HG03039 (cell line): ENCODE measurements at regions not wholly inside any gene's neighbourhood (a gene's known extent, or its start where the extent isn't known, plus 50 kb on each side); places are given as distances from the start of the nearest gene placed in this dataset.

Source experiments
- ATAC-seq: cut with Tn5 transposase; IDR thresholded peaks from one replicate; pipeline ENCODE4 v1.9.1; 2021; ENCODE audit warnings: mild to moderate bottlenecking, moderate library complexity; ENCODE audit not compliant: unreplicated experiment

GRCh38 chr2:47266939-47267710 is 90.8 kb upstream of the CALM2 start:
- no peak for ATAC-seq

- no peak for ATAC-seq
Measured at GRCh38 chr2:47265751-47266231, 89.5 kb upstream of the CALM2 start.

- no peak for ATAC-seq
Measured at GRCh38 chr2:47265158-47265557, 88.8 kb upstream of the CALM2 start.

- no peak for ATAC-seq
Measured at GRCh38 chr2:47264686-47265085, 88.4 kb upstream of the CALM2 start.

- ATAC-seq = no peak
Measured at GRCh38 chr2:47264143-47264542, 87.8 kb upstream of the CALM2 start.

GRCh38 chr2:47262657-47263056 is 86.3 kb upstream of the CALM2 start:
- ATAC-seq = no peak

GRCh38 chr2:47260971-47261370 is 84.7 kb upstream of the CALM2 start:
- no peak for ATAC-seq

GRCh38 chr2:47259829-47260228 is 83.5 kb upstream of the CALM2 start:
- ATAC-seq = no peak

- no peak for ATAC-seq
Measured at GRCh38 chr2:47257946-47258348, 81.6 kb upstream of the CALM2 start.

GRCh38 chr2:47256416-47257087 is 80.2 kb upstream of the CALM2 start:
- ATAC-seq = no peak

GRCh38 chr2:47255794-47256193 is 79.5 kb upstream of the CALM2 start:
- ATAC-seq = no peak

GRCh38 chr2:47254464-47254863 is 78.2 kb upstream of the CALM2 start:
- no peak for ATAC-seq

GRCh38 chr2:47253447-47253846 is 77.1 kb upstream of the CALM2 start:
- ATAC-seq = no peak

GRCh38 chr2:47251404-47251675 is 75.0 kb upstream of the CALM2 start:
- ATAC-seq = no peak

GRCh38 chr2:47250586-47251403 is 74.5 kb upstream of the CALM2 start:
- ATAC-seq = no peak

GRCh38 chr2:47249931-47250330 is 73.6 kb upstream of the CALM2 start:
- no peak for ATAC-seq

GRCh38 chr2:47249157-47249900 is 73.0 kb upstream of the CALM2 start:
- no peak for ATAC-seq

- no peak for ATAC-seq
Measured at GRCh38 chr2:47243596-47244323, 67.4 kb upstream of the CALM2 start.

GRCh38 chr2:47241715-47242114 is 65.4 kb upstream of the CALM2 start:
- no peak for ATAC-seq
